Transverse colon (tissue), 4 donors: ENCODE measurements at regions not wholly inside any gene's neighbourhood (a gene's known extent, or its start where the extent isn't known, plus 50 kb on each side); places are given as distances from the start of the nearest gene placed in this dataset.
"Not testable (repeated sequence)": the region's sequence is repeated elsewhere in the genome, so short reads cannot be mapped to it uniquely, and the experiment has no call there.

ENCODE experiments used
- DNase-seq: peaks from one replicate; pipeline ENCODE4 v3.0.0-alpha.2; 2019
- H3K27ac ChIP-seq, 4 donors: fragments of 200-600 bp; sonication (generic); 2 replicates each; pipeline ENCODE4 v1.5.1; 2016 to 2018; ENCODE audit warnings: inconsistent platforms in 4 of 4
- H3K27me3 ChIP-seq: fragments of 200-600 bp; sonication (generic); 2 replicates; pipeline ENCODE4 v1.5.1; 2017; ENCODE audit warnings: inconsistent platforms
- H3K36me3 ChIP-seq, 4 donors: fragments of 200-600 bp; sonication (generic); 2 replicates each; pipeline ENCODE4 v1.5.1; 2017 to 2019; ENCODE audit warnings: inconsistent platforms in 4 of 4
- H3K4me1 ChIP-seq, 4 donors: fragments of 200-600 bp; sonication (generic); 2 replicates each; pipeline ENCODE4 v1.5.1; 2017 to 2020; ENCODE audit warnings: inconsistent platforms in 4 of 4
- H3K4me3 ChIP-seq, 4 donors: fragments of 200-600 bp; sonication (generic); 1 replicate in 1 of 4; 2 replicates in 3 of 4; pipeline versions ENCODE4 v1.5.1 to v1.6.1; 2017 to 2019; ENCODE audit warnings: inconsistent platforms in 4 of 4
- H3K9me3 ChIP-seq, 2 donors: fragments of 200-600 bp; sonication (generic); 2 replicates each; pipeline ENCODE4 v1.5.1; 2017 to 2019; ENCODE audit warnings: inconsistent platforms in 2 of 2
- CTCF ChIP-seq, 5 experiments: fragments of 200-600 bp in 3 of 5; fragments of 450-650 bp in 2 of 5; sonication (generic) in 3 of 5; IDR thresholded peaks; 1 replicate in 2 of 5; 2 replicates in 3 of 5; pipeline ENCODE4 v1.5.1; 2016 to 2017; ENCODE audit warnings: antibody characterized with exemption in 5 of 5, inconsistent platforms in 3 of 5, mild to moderate bottlenecking in 2 of 5, moderate library complexity in 1 of 5
- EP300 ChIP-seq: sonication (generic); formaldehyde crosslinking; IDR thresholded peaks from one replicate; pipeline ENCODE4 v1.6.1; 2017; ENCODE audit warnings: antibody characterized with exemption, low read depth
- POLR2A ChIP-seq: fragments of 450-650 bp; IDR thresholded peaks from one replicate; pipeline ENCODE4 v1.6.1; 2016; ENCODE audit warnings: antibody characterized with exemption, mild to moderate bottlenecking, moderate library complexity
- POLR2AphosphoS5 ChIP-seq, 3 donors: sonication (generic); formaldehyde crosslinking; IDR thresholded peaks; one replicate each; pipeline ENCODE4 v1.6.1; 2016; ENCODE audit warnings: antibody characterized with exemption in 3 of 3
- WGBS, 2 donors: methylation state at CpG; one replicate each; pipeline ENCODE4 v1.1.5; 2018; ENCODE audit warnings: low coverage in 1 of 2; 5-methylcytosine and 5-hydroxymethylcytosine counted together
- in situ Hi-C, 4 donors: fragments of 200-750 bp; cut with MboI; loops; one replicate each; pipeline versions ENCODE4 v1.15.0 to v1.15.1; 2017; ENCODE audit warnings: low sequenced_read_pairs in 3 of 4, low pct_ligation_motif_present in 1 of 4, low pct_unique_long_range_greater_than_20kb in 1 of 4
- intact Hi-C: fragments of 100-400 bp; cut with DNase I; formaldehyde crosslinking; loops from one replicate; pipeline ENCODE4 v1.15.1; 2023; ENCODE audit warnings: low total_unique reads

- no peak for DNase-seq
- 51% methylated on average over 1 of the region's 1 CpG; no CpG with 5 or more reads in 1 of the 2 donors for WGBS, 2 donors
- intact Hi-C loops (no loop called here), in situ Hi-C loops (no loop called here)
- Histone ChIP-seq H3K4me1 (no peaks in the 10 kb centered on the region), H3K9me3 (no peaks in the 10 kb centered on the region), H3K27ac (no peak overlapping the region), H3K36me3 (no peaks in the 10 kb centered on the region), H3K27me3 (no peaks in the 10 kb centered on the region), H3K4me3 (no peak overlapping the region)
- no peak for TF ChIP-seq POLR2A
Measured at GRCh38 chr1:79150576-79150975, 144.0 kb upstream of the ADGRL4 start.

- DNase-seq, in situ Hi-C loops, intact Hi-C loops, H3K4me1 ChIP-seq, H3K27ac ChIP-seq, H3K27me3 ChIP-seq, H3K4me3 ChIP-seq, H3K9me3 ChIP-seq, H3K36me3 ChIP-seq: not testable (repeated sequence)
- WGBS, 2 donors = 73 to 80% methylated on average over 1 to 4 of the region's 4 CpGs
Measured at GRCh38 chr1:79138227-79138626, 131.7 kb upstream of the ADGRL4 start.

GRCh38 chr1:79133774-79134364 is 127.3 kb upstream of the ADGRL4 start:
- H3K27me3 ChIP-seq = no peaks in the 10 kb centered on the region
- TF ChIP-seq POLR2AphosphoS5 (IDR thresholded peaks at IDR 0.05) (no peak), POLR2A (no peak), CTCF (IDR thresholded peaks at IDR 0.05) (no peak), EP300 (no peak)
- 60 to 80% methylated on average over 1 to 8 of the region's 8 CpGs for WGBS, 2 donors
- no peak overlapping the region for H3K4me3 ChIP-seq
- no peaks in the 10 kb centered on the region for H3K4me1 ChIP-seq
- H3K9me3 ChIP-seq = no peaks in the 10 kb centered on the region
- H3K27ac ChIP-seq = no peak overlapping the region
- intact Hi-C loops = no loop called here
- in situ Hi-C loops = no loop called here
- no peak for DNase-seq
- H3K36me3 ChIP-seq = no peaks in the 10 kb centered on the region

- Histone ChIP-seq H3K27ac (no peak overlapping the region), H3K36me3 (no peaks in the 10 kb centered on the region), H3K9me3 (no peaks in the 10 kb centered on the region), H3K27me3 (no peaks in the 10 kb centered on the region), H3K4me3 (no peak overlapping the region), H3K4me1 (no peaks in the 10 kb centered on the region)
- in situ Hi-C loops = no loop called here
- intact Hi-C loops = no loop called here
- TF ChIP-seq POLR2A = no peak
- no peak for TF ChIP-seq CTCF (IDR thresholded peaks at IDR 0.05)
- no peak for TF ChIP-seq EP300
- TF ChIP-seq POLR2AphosphoS5 (IDR thresholded peaks at IDR 0.05) = no peak
- no peak for DNase-seq
- 58 to 73% methylated on average over 3 of the region's 3 CpGs for WGBS, 2 donors
Measured at GRCh38 chr1:79131626-79132025, 125.1 kb upstream of the ADGRL4 start.

GRCh38 chr1:79129914-79130313 is 123.4 kb upstream of the ADGRL4 start:
- 62 to 79% methylated on average over 3 of the region's 3 CpGs for WGBS, 2 donors
- no peaks in the 10 kb centered on the region for H3K4me1 ChIP-seq
- TF ChIP-seq CTCF (IDR thresholded peaks at IDR 0.05) = no peak
- no peak for TF ChIP-seq EP300
- no peak for TF ChIP-seq POLR2A
- TF ChIP-seq POLR2AphosphoS5 (IDR thresholded peaks at IDR 0.05) = no peak
- DNase-seq = no peak
- H3K4me3 ChIP-seq = no peak overlapping the region
- H3K36me3 ChIP-seq = no peaks in the 10 kb centered on the region
- no peaks in the 10 kb centered on the region for H3K9me3 ChIP-seq
- H3K27me3 ChIP-seq = no peaks in the 10 kb centered on the region
- in situ Hi-C loops = no loop called here
- intact Hi-C loops = no loop called here
- H3K27ac ChIP-seq = no peak overlapping the region
